ENCODE measurements at regions not wholly inside any gene's neighbourhood (a gene's known extent, or its start where the extent isn't known, plus 50 kb on each side); places are given as distances from the start of the nearest gene placed in this dataset.
"Not testable (repeated sequence)": the region's sequence is repeated elsewhere in the genome, so short reads cannot be mapped to it uniquely, and the experiment has no call there.

DNA sequence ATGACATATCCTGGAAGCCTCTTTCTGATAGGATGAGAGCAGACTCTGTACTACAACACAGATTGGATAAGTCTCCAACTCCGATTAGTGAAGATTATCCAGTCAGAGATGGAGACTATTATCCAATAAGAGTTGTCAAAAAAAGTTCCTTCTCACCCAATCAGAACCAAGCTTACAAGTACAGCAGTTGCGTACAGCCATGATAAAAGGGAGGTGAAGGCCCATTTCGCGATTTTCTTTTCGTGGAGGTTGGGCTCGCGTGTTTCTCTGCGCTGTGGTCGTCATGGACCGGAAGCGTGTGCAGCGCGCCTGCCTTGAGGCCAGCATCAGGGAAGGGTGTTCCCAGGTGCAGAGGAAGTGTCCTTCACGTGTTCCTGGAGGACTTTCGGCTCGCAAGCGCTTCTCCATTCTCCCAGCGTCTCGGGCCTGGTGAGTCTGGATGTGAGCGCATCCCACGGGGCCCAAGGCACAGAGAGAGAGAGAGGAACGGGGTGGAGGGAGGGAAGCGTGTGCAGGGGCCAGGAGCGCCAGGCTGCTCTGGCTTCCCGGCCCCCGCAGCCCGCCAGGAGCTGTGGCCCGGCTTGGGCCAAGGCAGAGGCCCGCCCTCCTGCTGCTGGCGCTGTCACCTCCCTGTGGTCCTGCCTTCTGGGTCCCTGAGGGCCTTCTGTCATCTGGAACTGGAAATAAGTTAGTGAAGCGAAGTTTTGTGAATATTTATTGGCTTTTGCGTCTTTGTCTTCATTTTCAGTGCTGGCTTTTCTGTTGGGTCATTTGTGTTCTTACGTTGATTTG, 53.9 kb downstream of the CDRT15L2 start:
- DNase-seq; H3K4me1 Mint-ChIP-seq; H3K27ac Mint-ChIP-seq; H3K27me3 ChIP-seq (ENCODE audit: insufficient read depth, low read length, poor library complexity, severe bottlenecking); H3K9me3 Mint-ChIP-seq; H3K36me3 ChIP-seq (ENCODE audit: insufficient read depth, low read length); H3K27me3 Mint-ChIP-seq; H3K9me3 ChIP-seq (ENCODE audit: low read length); H3K36me3 Mint-ChIP-seq; H3K4me3 ChIP-seq (ENCODE audit: low read length); H3K4me1 ChIP-seq (ENCODE audit: insufficient read depth, low read length); H3K4me3 Mint-ChIP-seq; H3K27ac ChIP-seq (ENCODE audit: low read depth, low read length); POLR2A ChIA-PET; CTCF ChIA-PET: not testable (repeated sequence)

DNA sequence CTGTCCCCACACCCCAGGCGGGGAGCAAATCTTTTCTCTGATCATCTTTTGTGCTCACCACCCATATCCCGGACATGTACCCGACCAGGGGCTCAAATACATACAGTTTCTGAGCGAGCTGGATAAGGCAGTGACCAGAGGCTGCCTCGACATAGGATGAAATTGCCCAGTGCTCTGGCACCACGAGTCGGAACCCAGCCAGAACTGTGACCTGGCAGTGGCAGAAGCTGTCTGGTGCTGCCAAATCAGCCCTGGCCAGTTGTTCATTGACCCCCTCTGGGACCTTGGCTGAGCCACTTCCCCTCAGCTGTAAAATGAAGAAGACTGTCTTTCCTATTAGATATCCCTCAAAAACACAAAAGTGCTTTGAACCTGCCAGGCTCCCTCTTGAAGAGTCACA, 60.6 kb downstream of the CDRT15L2 start:
- H3K9me3 Mint-ChIP-seq; H3K27me3 Mint-ChIP-seq; H3K9me3 ChIP-seq (ENCODE audit: low read length); H3K27me3 ChIP-seq (ENCODE audit: insufficient read depth, low read length, poor library complexity, severe bottlenecking); CTCF ChIA-PET; H3K4me3 Mint-ChIP-seq; POLR2A ChIA-PET; H3K36me3 ChIP-seq (ENCODE audit: insufficient read depth, low read length); H3K36me3 Mint-ChIP-seq; H3K4me1 Mint-ChIP-seq; H3K4me1 ChIP-seq (ENCODE audit: insufficient read depth, low read length); H3K4me3 ChIP-seq (ENCODE audit: low read length); DNase-seq; H3K27ac ChIP-seq (ENCODE audit: low read depth, low read length): not testable (repeated sequence)
- peak overlapping the region in 1 of 8 donors; percentile 58 for H3K27ac Mint-ChIP-seq

DNA sequence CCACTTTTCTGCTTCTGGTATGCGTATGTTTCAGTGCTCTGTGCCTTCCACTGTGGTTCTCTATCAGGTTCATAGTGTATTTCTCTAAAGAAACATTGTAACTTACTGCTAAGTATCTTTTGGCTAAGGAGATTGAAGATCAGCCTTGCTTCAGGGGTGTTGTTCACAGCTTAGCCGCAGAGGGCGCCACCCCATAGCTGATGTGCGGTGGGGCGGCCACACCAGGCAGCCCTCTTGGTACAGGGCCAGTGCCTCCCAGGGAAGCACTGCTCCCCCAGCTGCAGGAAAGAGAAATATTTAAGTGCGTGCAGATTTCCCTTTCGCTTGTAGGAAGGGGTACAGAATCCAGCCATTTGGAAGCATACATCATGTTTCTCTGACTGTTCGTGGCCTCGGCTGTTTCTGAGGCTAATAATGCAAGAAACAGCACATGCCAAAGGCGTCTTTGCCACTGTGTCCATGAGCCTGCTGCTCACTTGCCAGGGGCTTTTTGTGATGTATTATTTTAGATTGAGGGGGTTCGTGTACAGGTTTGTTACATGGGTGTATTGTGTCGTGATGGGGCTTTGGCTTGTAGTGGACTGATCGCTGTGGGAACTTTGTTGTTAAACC, 67.2 kb downstream of the CDRT15L2 start:
- H3K4me3 ChIP-seq (ENCODE audit: low read length); H3K4me1 Mint-ChIP-seq; H3K4me1 ChIP-seq (ENCODE audit: insufficient read depth, low read length); H3K27ac Mint-ChIP-seq; H3K36me3 Mint-ChIP-seq; H3K9me3 Mint-ChIP-seq; POLR2A ChIA-PET; H3K36me3 ChIP-seq (ENCODE audit: insufficient read depth, low read length); DNase-seq; CTCF ChIA-PET; H3K27ac ChIP-seq (ENCODE audit: low read depth, low read length); H3K9me3 ChIP-seq (ENCODE audit: low read length); H3K4me3 Mint-ChIP-seq; H3K27me3 ChIP-seq (ENCODE audit: insufficient read depth, low read length, poor library complexity, severe bottlenecking): not testable (repeated sequence)
- H3K27me3 Mint-ChIP-seq: peaks cover 9 to 24% of the 10 kb centered on the region in 2 donors

DNA sequence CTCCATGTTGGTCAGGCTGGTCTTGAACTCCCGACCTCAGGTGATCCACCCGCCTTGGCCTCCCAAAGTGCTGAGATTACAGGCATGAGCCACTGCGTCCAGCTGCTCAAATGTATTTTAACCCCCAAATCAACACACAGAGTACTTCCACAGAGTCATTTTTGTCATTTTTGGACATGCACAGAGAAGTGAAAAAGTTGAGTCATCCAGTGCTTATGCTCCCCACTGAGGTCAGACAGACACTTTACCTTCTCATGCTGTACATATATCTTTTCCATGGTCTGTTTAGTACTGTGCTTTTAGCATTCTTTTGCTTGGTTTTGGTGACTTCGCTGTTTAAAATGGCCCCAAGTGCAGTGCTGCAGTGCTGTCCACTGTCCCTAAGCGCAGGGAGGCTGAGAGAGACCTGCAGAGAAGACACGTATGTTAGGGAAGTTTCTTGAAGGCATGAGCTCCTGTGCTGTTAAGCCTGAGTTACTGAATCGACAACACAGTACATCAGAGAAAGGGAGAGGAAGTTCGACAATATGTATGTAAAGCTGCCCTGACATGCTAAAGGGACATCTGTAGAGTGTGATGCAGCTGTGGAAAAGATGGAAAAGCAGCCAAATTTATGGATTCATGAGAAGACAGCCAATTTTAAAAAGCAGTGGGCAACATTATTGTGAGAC, 69.7 kb downstream of the CDRT15L2 start:
- H3K4me1 Mint-ChIP-seq; H3K27me3 ChIP-seq (ENCODE audit: insufficient read depth, low read length, poor library complexity, severe bottlenecking); H3K36me3 ChIP-seq (ENCODE audit: insufficient read depth, low read length); H3K27ac Mint-ChIP-seq; H3K27ac ChIP-seq (ENCODE audit: low read depth, low read length); H3K4me3 ChIP-seq (ENCODE audit: low read length); H3K4me1 ChIP-seq (ENCODE audit: insufficient read depth, low read length); CTCF ChIA-PET; POLR2A ChIA-PET; H3K4me3 Mint-ChIP-seq; H3K36me3 Mint-ChIP-seq; H3K9me3 Mint-ChIP-seq; DNase-seq; H3K9me3 ChIP-seq (ENCODE audit: low read length): not testable (repeated sequence)
- H3K27me3 Mint-ChIP-seq: peaks cover 7 to 21% of the 10 kb centered on the region in 2 donors

DNA sequence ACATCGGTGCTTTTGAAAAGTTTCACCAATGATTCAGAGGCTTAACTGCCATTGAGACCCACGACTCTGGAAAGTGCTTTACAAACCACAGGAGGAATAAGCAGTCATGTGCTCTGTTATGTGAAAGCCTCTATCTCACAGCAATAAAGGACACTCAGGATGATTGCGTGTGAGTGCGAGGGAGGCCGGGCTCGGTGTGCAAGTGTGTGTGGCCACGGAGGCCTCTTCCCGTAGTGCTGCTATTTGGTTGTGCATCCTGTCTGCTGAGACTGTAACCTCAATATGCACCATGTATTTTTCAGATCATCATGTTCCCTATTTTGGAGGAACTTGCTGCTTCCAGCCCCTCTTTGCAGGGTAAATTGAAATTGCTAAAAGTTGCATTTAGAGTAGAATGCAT, 71.5 kb downstream of the CDRT15L2 start:
- H3K27me3 ChIP-seq (ENCODE audit: insufficient read depth, low read length, poor library complexity, severe bottlenecking); POLR2A ChIA-PET; H3K9me3 Mint-ChIP-seq; H3K27ac Mint-ChIP-seq; H3K4me1 Mint-ChIP-seq; H3K4me1 ChIP-seq (ENCODE audit: insufficient read depth, low read length); H3K4me3 Mint-ChIP-seq; H3K36me3 Mint-ChIP-seq; DNase-seq; CTCF ChIA-PET; H3K36me3 ChIP-seq (ENCODE audit: insufficient read depth, low read length); H3K9me3 ChIP-seq (ENCODE audit: low read length); H3K4me3 ChIP-seq (ENCODE audit: low read length); H3K27ac ChIP-seq (ENCODE audit: low read depth, low read length): not testable (repeated sequence)
- H3K27me3 Mint-ChIP-seq: peaks cover 6 to 21% of the 10 kb centered on the region in 2 donors

DNA sequence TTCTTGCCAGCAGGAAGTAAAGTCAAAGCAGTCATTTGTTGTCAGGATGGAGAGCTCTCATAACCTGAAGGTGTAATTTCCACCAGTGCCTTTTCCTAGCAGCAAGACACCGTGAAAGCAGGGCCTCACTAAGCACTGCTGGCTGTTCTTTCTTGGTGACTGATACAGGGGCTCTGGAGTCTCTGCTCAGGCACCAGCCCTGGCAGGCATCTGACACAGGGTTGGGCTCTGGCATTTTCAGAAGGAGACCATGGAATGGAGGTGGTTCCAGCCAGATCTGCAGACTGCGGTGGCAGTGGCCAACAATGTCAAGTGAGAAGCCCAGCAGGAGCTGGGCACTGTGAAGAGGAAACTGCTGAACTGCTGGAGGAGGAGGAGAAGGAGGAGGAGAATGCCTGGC, 72.2 kb downstream of the CDRT15L2 start:
- H3K4me3 Mint-ChIP-seq; CTCF ChIA-PET; H3K4me1 Mint-ChIP-seq; H3K4me1 ChIP-seq (ENCODE audit: insufficient read depth, low read length); H3K36me3 Mint-ChIP-seq; H3K27ac Mint-ChIP-seq; POLR2A ChIA-PET; DNase-seq; H3K9me3 ChIP-seq (ENCODE audit: low read length); H3K27me3 ChIP-seq (ENCODE audit: insufficient read depth, low read length, poor library complexity, severe bottlenecking); H3K9me3 Mint-ChIP-seq; H3K4me3 ChIP-seq (ENCODE audit: low read length); H3K36me3 ChIP-seq (ENCODE audit: insufficient read depth, low read length); H3K27ac ChIP-seq (ENCODE audit: low read depth, low read length): not testable (repeated sequence)
- peaks cover 2 to 18% of the 10 kb centered on the region in 2 donors for H3K27me3 Mint-ChIP-seq

DNA sequence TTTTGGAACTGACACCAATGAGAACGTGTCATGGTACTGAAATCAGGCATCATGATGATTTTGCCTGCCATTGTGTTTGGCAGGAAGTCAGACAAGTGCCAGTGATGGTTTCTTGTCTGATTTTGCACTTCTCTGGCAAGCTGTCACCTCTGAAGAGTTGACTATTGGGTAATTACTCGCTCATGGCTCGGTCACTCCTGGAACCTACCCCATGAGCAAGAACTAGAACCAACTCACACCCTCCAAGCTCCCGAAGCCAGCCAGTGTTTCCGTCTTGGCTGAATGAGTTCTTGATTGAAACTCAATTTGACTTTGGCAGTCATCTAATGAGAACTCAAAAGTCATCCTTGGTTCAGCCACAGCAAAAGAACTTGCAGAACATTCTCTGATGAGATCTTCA, 73.9 kb downstream of the CDRT15L2 start:
- POLR2A ChIA-PET; H3K36me3 ChIP-seq (ENCODE audit: insufficient read depth, low read length); DNase-seq; H3K27ac ChIP-seq (ENCODE audit: low read depth, low read length); H3K36me3 Mint-ChIP-seq; H3K4me1 ChIP-seq (ENCODE audit: insufficient read depth, low read length); H3K4me3 Mint-ChIP-seq; H3K27me3 Mint-ChIP-seq; H3K9me3 ChIP-seq (ENCODE audit: low read length); H3K27ac Mint-ChIP-seq; H3K9me3 Mint-ChIP-seq; H3K4me3 ChIP-seq (ENCODE audit: low read length); H3K4me1 Mint-ChIP-seq; CTCF ChIA-PET; H3K27me3 ChIP-seq (ENCODE audit: insufficient read depth, low read length, poor library complexity, severe bottlenecking): not testable (repeated sequence)

DNA sequence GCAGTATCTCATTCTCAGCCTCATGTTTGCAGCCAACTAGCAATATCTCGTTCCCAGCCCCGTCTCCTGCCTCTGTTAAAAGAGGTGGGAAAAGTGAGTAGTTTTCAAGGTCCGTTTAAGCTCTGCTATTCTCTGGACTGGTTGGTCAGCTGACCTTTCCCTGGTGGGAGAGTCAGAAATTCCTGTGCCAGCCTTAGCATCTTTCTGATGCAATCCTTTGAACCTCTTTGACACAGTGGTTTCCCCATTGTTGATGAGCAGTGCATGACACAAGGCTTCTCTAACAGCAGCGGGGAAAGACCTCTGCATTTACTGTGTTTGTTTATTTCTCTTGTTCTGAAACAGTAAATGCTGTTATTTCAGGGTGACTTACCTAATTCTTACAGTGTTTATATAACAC, 74.6 kb downstream of the CDRT15L2 start:
- H3K36me3 Mint-ChIP-seq; H3K27me3 ChIP-seq (ENCODE audit: insufficient read depth, low read length, poor library complexity, severe bottlenecking); POLR2A ChIA-PET; H3K27me3 Mint-ChIP-seq; H3K27ac ChIP-seq (ENCODE audit: low read depth, low read length); H3K4me3 Mint-ChIP-seq; H3K27ac Mint-ChIP-seq; H3K4me1 Mint-ChIP-seq; H3K9me3 Mint-ChIP-seq; CTCF ChIA-PET; H3K4me3 ChIP-seq (ENCODE audit: low read length); H3K4me1 ChIP-seq (ENCODE audit: insufficient read depth, low read length); H3K9me3 ChIP-seq (ENCODE audit: low read length); H3K36me3 ChIP-seq (ENCODE audit: insufficient read depth, low read length); DNase-seq: not testable (repeated sequence)

Measured in CD8-positive, alpha-beta memory T cell (primary cell).